Right lobe of liver (tissue), 4 donors: ENCODE measurements at regions not wholly inside any gene's neighbourhood (a gene's known extent, or its start where the extent isn't known, plus 50 kb on each side); places are given as distances from the start of the nearest gene placed in this dataset.

Experiments
- POLR2A ChIP-seq: fragments of 450-650 bp; IDR thresholded peaks from one replicate; pipeline ENCODE4 v1.6.1; 2017; ENCODE audit warnings: antibody characterized with exemption, mild to moderate bottlenecking
- TF ChIP-seq, protein P1 (sequence below), 4 donors: fragments of 200-600 bp in 3 of 4; fragments of 450-650 bp in 1 of 4; IDR thresholded peaks; one replicate each; pipeline versions ENCODE4 v1.5.1 to v1.8.0; 2016 to 2022; ENCODE audit warnings: antibody characterized with exemption in 4 of 4, mild to moderate bottlenecking in 2 of 4
- donor health status: DM: no; HTN: no; CAD: no.
- donor health status: DM: no; HTN: no; CAD: no.
- donor health status: DM: no; HTN: yes; CAD: no.

DNA sequence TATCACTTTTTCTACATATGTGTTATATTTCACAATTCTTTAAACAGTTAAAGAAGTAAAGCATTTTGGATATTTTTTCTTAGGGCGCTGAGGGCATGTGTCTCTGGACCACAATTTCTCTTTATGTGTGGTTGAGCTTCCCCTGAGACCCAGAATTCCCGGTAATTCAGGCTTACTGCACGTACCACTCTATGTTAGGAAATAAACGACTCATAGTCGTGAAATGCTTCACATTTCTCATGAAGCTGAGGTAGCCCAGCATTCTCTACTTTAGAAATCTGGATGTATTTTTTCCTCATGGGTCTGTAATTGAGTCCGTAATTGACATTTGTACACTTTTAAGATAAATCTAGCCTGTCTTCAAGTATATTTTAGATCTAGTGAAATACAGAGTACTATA lies 170.6 kb downstream of the FZD1 start:
- TF ChIP-seq, protein P1, sequence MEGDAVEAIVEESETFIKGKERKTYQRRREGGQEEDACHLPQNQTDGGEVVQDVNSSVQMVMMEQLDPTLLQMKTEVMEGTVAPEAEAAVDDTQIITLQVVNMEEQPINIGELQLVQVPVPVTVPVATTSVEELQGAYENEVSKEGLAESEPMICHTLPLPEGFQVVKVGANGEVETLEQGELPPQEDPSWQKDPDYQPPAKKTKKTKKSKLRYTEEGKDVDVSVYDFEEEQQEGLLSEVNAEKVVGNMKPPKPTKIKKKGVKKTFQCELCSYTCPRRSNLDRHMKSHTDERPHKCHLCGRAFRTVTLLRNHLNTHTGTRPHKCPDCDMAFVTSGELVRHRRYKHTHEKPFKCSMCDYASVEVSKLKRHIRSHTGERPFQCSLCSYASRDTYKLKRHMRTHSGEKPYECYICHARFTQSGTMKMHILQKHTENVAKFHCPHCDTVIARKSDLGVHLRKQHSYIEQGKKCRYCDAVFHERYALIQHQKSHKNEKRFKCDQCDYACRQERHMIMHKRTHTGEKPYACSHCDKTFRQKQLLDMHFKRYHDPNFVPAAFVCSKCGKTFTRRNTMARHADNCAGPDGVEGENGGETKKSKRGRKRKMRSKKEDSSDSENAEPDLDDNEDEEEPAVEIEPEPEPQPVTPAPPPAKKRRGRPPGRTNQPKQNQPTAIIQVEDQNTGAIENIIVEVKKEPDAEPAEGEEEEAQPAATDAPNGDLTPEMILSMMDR (IDR thresholded peaks at IDR 0.05): no peak
- no peak for TF ChIP-seq POLR2A
